Esophagus (tissue), 2 donors: ENCODE measurements at regions not wholly inside any gene's neighbourhood (a gene's known extent, or its start where the extent isn't known, plus 50 kb on each side); places are given as distances from the start of the nearest gene placed in this dataset.

Experiments used
- H3K27ac ChIP-seq, 2 donors: one replicate each; pipeline ENCODE4 v1.5.1; 2013; ENCODE audit warnings: low read depth in 2 of 2, mild to moderate bottlenecking in 2 of 2, inconsistent platforms in 1 of 2, low read length in 1 of 2, moderate library complexity in 1 of 2
- H3K27me3 ChIP-seq, 2 donors: one replicate each; pipeline ENCODE4 v1.6.1; 2013; ENCODE audit warnings: low read length in 2 of 2, control low read depth in 1 of 2, mild to moderate bottlenecking in 1 of 2; ENCODE audit not compliant: insufficient read depth in 2 of 2, control insufficient read depth in 1 of 2
- H3K36me3 ChIP-seq, 2 donors: one replicate each; pipeline ENCODE4 v1.6.1; 2013; ENCODE audit warnings: low read length in 1 of 2; ENCODE audit not compliant: control insufficient read depth in 2 of 2, insufficient read depth in 2 of 2
- H3K4me1 ChIP-seq, 2 donors: one replicate each; pipeline ENCODE4 v1.6.1; 2013; ENCODE audit warnings: low read length in 1 of 2; ENCODE audit not compliant: control insufficient read depth in 2 of 2, insufficient read depth in 2 of 2
- H3K4me3 ChIP-seq, 2 donors: one replicate each; pipeline ENCODE4 v1.5.1; 2013; ENCODE audit warnings: low read length in 2 of 2, mild to moderate bottlenecking in 2 of 2, low read depth in 1 of 2, moderate library complexity in 1 of 2
- H3K9me3 ChIP-seq, 2 donors: one replicate each; pipeline ENCODE4 v1.6.1; 2013; ENCODE audit warnings: mild to moderate bottlenecking in 2 of 2, low read depth in 1 of 2, low read length in 1 of 2, moderate library complexity in 1 of 2; ENCODE audit not compliant: control insufficient read depth in 2 of 2, insufficient read depth in 1 of 2
- WGBS, 2 donors: extraction: QIAGEN DNeasy Blood & Tissue Kit; methylation state at CpG; one replicate each; pipeline ENCODE4 v1.1.7; 2013; 5-methylcytosine and 5-hydroxymethylcytosine counted together
- donor health status: healthy with polysubstance abuse.
- donor health status: Bipolar disorder and iron deficiency.

DNA sequence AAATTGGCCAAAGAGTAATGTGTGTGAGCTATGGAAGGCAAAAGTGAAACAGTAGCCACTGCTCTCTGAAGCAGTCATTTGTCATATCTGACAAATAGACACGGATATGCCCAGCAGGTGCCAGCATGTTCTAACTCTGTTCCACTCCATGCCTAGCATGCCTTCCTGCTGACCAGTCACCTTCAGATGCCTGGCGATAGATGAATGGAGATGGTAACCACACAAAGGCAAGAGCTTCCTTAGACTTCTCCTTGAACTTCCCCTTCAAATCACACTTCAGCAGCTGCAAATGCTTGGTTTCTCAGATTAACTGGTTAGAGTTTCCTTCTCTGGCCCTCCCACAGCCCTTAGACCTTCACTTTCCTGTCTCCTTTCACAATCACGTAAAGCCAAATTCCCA is 429.9 kb downstream of the DAD1 start:
- Histone ChIP-seq H3K9me3 (no peaks in the 10 kb centered on the region), H3K4me3 (no peak overlapping the region), H3K36me3 (no peaks in the 10 kb centered on the region), H3K4me1 (peaks cover 0 to 2% of the 10 kb centered on the region in 2 donors), H3K27me3 (no peaks in the 10 kb centered on the region), H3K27ac (no peak overlapping the region)
- WGBS, 2 donors = 48% methylated on average over 3 of the region's 3 CpGs

DNA sequence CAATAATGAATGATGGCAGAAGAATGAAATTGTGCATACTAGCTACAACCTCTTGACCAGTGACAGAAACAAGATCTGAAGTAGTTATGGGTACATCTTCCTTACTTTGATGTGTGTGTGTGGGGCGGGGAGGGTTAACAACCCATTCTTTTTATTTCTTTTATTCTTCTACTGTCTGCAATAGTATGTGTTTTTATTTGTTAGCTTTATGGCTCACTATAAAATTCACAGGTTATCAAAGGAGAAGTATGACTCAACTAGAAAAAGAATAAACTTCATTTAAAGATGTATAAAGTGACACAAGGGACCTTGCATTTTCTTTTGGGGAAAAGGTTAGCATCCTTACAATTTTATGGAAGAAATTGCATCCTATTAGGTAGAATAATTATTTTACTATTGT is 430.5 kb downstream of the DAD1 start:
- WGBS, 2 donors = 89 to 92% methylated on average over 1 of the region's 1 CpG
- no peak overlapping the region for H3K27ac ChIP-seq
- H3K36me3 ChIP-seq = no peaks in the 10 kb centered on the region
- H3K27me3 ChIP-seq = no peaks in the 10 kb centered on the region
- no peaks in the 10 kb centered on the region for H3K9me3 ChIP-seq
- peaks cover 0 to 2% of the 10 kb centered on the region in 2 donors for H3K4me1 ChIP-seq
- H3K4me3 ChIP-seq = no peak overlapping the region

DNA sequence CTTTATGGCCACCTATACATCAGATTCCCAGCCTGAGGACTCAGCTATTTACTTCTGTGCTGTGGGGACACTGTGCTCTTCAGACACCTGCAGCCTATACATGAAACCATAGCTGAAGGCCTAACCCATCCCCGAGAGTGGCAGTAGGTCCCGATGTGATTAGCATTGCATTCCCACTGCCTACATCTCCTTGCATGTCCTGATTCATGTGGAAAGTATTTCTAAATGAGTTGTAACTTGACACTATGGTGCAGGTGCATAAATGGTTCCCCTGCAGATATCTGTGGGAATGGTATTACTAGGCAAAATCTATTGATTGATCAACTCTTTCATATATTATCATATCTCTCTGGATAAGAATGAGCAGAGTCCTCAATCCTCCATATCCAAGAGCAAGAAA is 433.5 kb downstream of the DAD1 start:
- H3K4me1 ChIP-seq = peaks cover 0 to 2% of the 10 kb centered on the region in 2 donors
- H3K9me3 ChIP-seq = peaks cover 0 to 4% of the 10 kb centered on the region in 2 donors
- H3K27ac ChIP-seq = no peak overlapping the region
- H3K4me3 ChIP-seq = no peak overlapping the region
- WGBS, 2 donors = 58 to 67% methylated on average over 2 of the region's 2 CpGs
- H3K36me3 ChIP-seq = no peaks in the 10 kb centered on the region
- no peaks in the 10 kb centered on the region for H3K27me3 ChIP-seq

DNA sequence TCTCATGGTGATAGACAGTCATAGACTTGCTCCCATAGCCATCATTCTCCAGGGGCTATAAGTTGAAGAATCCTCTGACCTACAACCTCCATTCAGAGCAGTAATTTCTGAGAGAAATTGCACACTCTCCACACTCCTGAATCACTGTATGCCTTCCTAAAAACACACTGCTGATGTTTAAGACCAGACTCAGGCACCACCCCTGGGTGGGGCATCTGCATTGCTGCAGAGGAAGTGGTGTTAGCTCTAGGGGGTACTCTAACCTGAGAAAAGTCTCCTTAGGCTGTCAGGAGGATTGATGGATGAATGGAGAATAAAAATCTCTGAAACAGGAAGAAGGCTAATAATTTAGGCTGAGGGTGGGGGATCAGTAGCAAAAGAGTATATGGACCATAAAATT is 436.1 kb downstream of the DAD1 start:
- Histone ChIP-seq H3K9me3 (peaks cover 0 to 4% of the 10 kb centered on the region in 2 donors), H3K27me3 (no peaks in the 10 kb centered on the region), H3K4me1 (no peaks in the 10 kb centered on the region), H3K27ac (no peak overlapping the region), H3K4me3 (no peak overlapping the region), H3K36me3 (no peaks in the 10 kb centered on the region)

DNA sequence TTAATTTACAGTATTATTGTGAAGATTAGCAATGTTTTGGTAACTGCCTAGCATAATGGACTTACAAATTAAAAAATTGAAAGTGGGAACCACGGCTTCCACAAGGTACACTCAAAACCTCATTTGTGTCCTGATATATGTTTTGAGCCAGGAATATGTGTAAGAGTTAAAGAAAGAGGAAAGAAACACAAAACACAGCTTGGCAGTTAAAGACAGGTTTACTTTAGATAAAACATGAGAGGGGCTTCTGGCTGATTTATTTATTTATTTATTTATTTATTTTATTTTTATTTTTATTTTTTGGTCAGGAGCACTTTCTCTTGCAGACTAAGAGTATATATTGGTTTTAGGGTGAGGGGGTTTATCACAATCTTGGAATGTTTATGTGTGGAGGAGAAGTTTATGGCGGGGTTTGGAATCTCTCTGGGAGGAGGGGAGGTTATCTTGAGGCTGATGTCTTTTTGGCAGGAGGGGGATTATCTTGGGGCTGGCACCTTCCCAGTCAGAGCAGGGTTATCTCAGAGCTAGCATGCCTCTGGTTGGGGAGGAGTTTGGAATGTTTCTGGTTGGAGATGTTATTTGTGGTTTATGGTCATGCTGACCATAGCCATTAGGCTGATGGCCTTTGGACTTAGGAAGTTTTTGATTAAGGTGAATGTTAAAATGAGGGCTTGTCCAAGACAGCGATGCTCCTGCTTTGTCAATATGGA is 436.7 kb downstream of the DAD1 start:
- no peak overlapping the region for H3K27ac ChIP-seq
- 80 to 82% methylated on average over 3 of the region's 3 CpGs for WGBS, 2 donors
- H3K9me3 ChIP-seq = peaks cover 0 to 4% of the 10 kb centered on the region in 2 donors

DNA sequence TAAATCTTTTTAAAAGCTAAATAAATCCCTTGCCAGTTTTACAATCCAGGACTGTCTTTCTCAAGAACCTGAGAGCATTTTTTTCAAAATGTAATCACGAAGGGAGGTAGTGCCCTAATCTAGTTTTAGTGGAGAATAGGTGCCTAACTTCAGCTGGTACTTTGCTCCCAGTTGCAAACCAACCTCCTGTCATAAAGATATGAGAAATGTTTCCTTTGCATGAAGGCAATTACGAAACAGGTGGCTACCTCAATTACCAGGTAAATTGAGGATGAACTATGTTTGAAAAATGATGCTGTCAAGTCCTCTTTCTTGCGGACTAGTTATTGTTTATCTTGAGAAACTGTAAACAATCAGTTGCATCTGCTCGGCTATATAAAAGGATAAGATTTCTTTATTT is 437.9 kb downstream of the DAD1 start:
- Histone ChIP-seq H3K27ac (no peak overlapping the region), H3K4me1 (no peaks in the 10 kb centered on the region), H3K4me3 (no peak overlapping the region), H3K36me3 (no peaks in the 10 kb centered on the region), H3K9me3 (peaks cover 0 to 4% of the 10 kb centered on the region in 2 donors), H3K27me3 (no peaks in the 10 kb centered on the region)
- WGBS, 2 donors = 68 to 79% methylated on average over 4 of the region's 4 CpGs

More for the DNA sequence above, 436.7 kb downstream of the DAD1 start:
- Histone ChIP-seq H3K36me3 (no peaks in the 10 kb centered on the region), H3K27me3 (no peaks in the 10 kb centered on the region), H3K4me3 (no peak overlapping the region), H3K4me1 (no peaks in the 10 kb centered on the region)

DNA sequence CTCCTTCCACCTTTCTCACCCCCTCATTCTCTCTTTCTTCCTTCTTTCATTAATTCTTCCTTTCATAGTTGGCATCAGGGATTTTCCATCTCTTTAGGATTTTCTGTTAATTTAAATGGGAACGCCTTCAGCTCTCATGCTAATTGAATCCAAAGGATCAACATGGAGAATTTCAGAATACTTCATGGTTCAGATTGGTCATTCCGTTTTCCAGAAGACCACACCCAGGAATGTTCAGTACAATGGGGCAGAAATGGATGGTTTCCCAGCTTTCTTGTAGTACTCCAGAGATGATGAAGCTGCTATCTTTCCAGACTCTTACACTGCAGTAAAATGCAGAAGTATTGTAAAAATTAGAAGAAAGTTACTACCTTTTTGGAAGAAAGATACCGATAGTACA is 440.0 kb downstream of the DAD1 start:
- H3K36me3 ChIP-seq = no peaks in the 10 kb centered on the region
- WGBS, 2 donors = 84 to 85% methylated on average over 3 of the region's 3 CpGs
- H3K27me3 ChIP-seq = no peaks in the 10 kb centered on the region

DNA sequence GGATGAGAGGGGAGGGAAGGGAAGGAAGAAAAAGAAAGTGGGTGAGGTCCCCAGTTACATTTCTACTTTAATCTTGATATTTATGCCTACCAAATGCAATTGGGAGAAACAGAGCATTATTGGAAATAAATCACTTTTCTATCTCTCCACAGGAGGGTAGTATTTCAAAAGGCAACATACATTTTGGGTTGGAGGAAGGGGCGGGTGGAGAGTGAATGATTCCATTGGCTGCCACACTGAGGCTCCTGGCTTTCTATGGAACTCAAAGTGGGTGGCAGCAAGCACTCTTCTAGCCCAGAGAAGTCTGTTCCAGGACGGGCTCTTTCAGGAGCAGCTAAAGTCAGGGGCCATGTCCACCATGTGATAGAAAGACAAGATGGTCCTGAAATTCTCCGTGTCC is 441.3 kb downstream of the DAD1 start:
- Histone ChIP-seq H3K27ac (no peak overlapping the region), H3K4me1 (no peaks in the 10 kb centered on the region), H3K36me3 (no peaks in the 10 kb centered on the region), H3K4me3 (no peak overlapping the region), H3K9me3 (peaks cover 0 to 4% of the 10 kb centered on the region in 2 donors), H3K27me3 (no peaks in the 10 kb centered on the region)
- WGBS, 2 donors = 75 to 84% methylated on average over 3 of the region's 3 CpGs

More for the DNA sequence above, 440.0 kb downstream of the DAD1 start:
- peaks cover 0 to 4% of the 10 kb centered on the region in 2 donors for H3K9me3 ChIP-seq
- H3K4me1 ChIP-seq = no peaks in the 10 kb centered on the region
- H3K27ac ChIP-seq = no peak overlapping the region
- H3K4me3 ChIP-seq = no peak overlapping the region

DNA sequence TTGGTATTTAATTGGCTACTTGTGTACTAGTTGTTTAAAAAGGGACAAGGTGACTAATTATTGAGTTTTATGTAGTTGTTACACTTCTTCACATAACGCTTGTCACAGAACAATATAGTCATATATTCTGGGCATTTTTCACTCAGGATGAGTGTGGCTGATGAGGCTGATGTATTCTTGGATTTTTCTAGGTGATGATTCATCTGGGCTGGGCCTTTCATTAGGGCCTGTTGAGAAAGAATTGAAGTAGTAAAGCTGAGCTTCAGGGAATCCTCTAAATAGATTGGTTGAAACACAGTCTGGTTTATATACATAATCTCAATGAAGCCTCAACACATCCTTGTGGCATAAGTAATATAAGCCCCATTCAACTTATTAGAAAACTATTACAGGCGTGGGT is 445.7 kb downstream of the DAD1 start:
- H3K36me3 ChIP-seq = no peaks in the 10 kb centered on the region
- H3K4me1 ChIP-seq = no peaks in the 10 kb centered on the region
- H3K27ac ChIP-seq = no peak overlapping the region
- H3K4me3 ChIP-seq = no peak overlapping the region
- no peaks in the 10 kb centered on the region for H3K27me3 ChIP-seq
- peaks cover 0 to 2% of the 10 kb centered on the region in 2 donors for H3K9me3 ChIP-seq
- 43 to 45% methylated on average over 2 of the region's 2 CpGs for WGBS, 2 donors

DNA sequence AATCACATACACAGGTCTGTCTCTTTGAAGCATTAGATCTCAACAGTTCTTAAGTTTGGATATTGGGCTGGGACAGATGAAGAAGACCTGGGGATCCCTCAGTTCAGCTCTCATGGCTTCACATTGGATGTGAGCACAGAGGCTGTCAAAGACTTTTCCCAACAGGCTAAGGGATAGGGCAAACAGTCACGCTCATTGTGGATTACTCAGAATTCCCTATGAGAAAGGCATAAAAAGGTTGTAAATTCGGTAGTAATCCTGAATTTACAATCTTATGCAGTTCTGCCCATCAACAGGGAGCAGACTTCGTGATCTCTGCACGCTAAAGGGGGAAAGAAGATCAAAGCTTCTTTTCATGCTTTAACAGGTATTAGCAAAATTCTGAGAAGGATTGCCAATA is 448.4 kb downstream of the DAD1 start:
- no peaks in the 10 kb centered on the region for H3K27me3 ChIP-seq
- no peaks in the 10 kb centered on the region for H3K36me3 ChIP-seq
- H3K4me1 ChIP-seq = no peaks in the 10 kb centered on the region
- no peak overlapping the region for H3K4me3 ChIP-seq
- peaks cover 0 to 2% of the 10 kb centered on the region in 2 donors for H3K9me3 ChIP-seq
- no peak overlapping the region for H3K27ac ChIP-seq
- WGBS, 2 donors = 55 to 58% methylated on average over 4 of the region's 4 CpGs
